BJ (cell line): ENCODE measurements at regions not wholly inside any gene's neighbourhood (a gene's known extent, or its start where the extent isn't known, plus 50 kb on each side); places are given as distances from the start of the nearest gene placed in this dataset.
A peak's percentile ranks its signal among the peaks of the same experiment; 100 is the strongest.

ENCODE experiments used
- CTCF ChIA-PET: fragments of 350-600 bp; formaldehyde crosslinking; extraction: SDS; loops from one replicate; lab custom pipeline; 2021; ENCODE audit warnings: antibody characterized with exemption, inconsistent platforms; lab: Yijun Ruan, JAX
- POLR2A ChIA-PET: fragments of 300-600 bp; sonication (Branson Sonifier 250); formaldehyde crosslinking; extraction: SDS; loops from one replicate; lab custom pipeline; 2021; ENCODE audit warnings: antibody characterized with exemption; lab: Charles Lee
- DNase-seq: peaks from one replicate; pipeline ENCODE4 v3.0.0-alpha.2; 2011; ENCODE audit warnings: low read depth
- H3K27me3 ChIP-seq: 2 replicates; pipeline ENCODE4 v1.6.0; 2011; ENCODE audit warnings: low read length; ENCODE audit not compliant: control insufficient read depth, insufficient read depth
- H3K36me3 ChIP-seq: 2 replicates; pipeline ENCODE4 v1.5.1; 2011; ENCODE audit warnings: low read length; ENCODE audit not compliant: control insufficient read depth, insufficient read depth
- H3K4me3 ChIP-seq: 2 replicates; pipeline ENCODE4 v1.5.1; 2011; ENCODE audit warnings: low read depth, mild to moderate bottlenecking, control low read depth, low read length
- CTCF ChIP-seq: IDR thresholded peaks from 2 replicates; pipeline ENCODE4 v1.5.1; 2011; ENCODE audit warnings: low read depth, mild to moderate bottlenecking, control low read depth, inconsistent platforms, low read length, moderate library complexity; ENCODE audit not compliant: insufficient read depth

- TF ChIP-seq CTCF, result no peak
- ChIA-PET POLR2A (no interaction called here), CTCF (interaction anchor here (1.3 kb wide), 1 partner anchor 8 kb away, joined by 3 read pairs; no protein-coding TSS in a partner anchor)
- Histone ChIP-seq H3K27me3 (no peaks in the 10 kb centered on the region), H3K4me3 (no peak overlapping the region), H3K36me3 (no peaks in the 10 kb centered on the region)
- DNase-seq, result no peak
These were observed 304.6 kb upstream of the DMRT1 start for GRCh38 chr9:536597-537511.

GRCh38 chr9:543478-543877 lies 298.0 kb upstream of the DMRT1 start:
- Histone ChIP-seq H3K4me3 (no peak overlapping the region), H3K36me3 (no peaks in the 10 kb centered on the region), H3K27me3 (no peaks in the 10 kb centered on the region)
- ChIA-PET CTCF (no interaction called here), POLR2A (no interaction called here)
- no peak for TF ChIP-seq CTCF
- DNase-seq, result no peak

- Histone ChIP-seq H3K36me3 (no peaks in the 10 kb centered on the region), H3K27me3 (no peaks in the 10 kb centered on the region), H3K4me3 (no peak overlapping the region)
- ChIA-PET POLR2A (no interaction called here), CTCF (interaction anchor here (0.8 kb wide), 1 partner anchor 162 kb away, joined by 3 read pairs; no protein-coding TSS in a partner anchor)
- no peak for TF ChIP-seq CTCF
- no peak for DNase-seq
These were observed 296.0 kb upstream of the DMRT1 start for GRCh38 chr9:545480-545879.

DNA sequence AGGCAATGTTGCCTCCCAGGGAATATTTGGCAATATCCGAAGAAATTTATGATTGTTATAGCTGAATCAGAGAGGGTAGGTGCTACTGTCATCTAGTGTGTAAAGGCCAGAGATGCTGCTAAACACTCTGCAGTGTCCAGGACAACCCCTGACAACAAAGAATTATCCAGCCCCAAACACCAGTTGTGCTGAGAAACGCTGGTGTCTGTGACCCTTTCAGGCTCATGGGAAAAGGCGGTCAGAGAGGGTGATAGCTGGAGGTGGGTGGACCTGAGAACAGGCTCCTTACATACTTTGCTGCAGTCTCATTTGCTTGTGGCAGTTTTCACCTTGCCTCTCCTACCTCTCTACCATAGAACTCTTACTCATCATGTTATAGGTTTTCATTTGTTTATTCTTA lies 295.3 kb upstream of the DMRT1 start:
- no peak for DNase-seq
- no peak overlapping the region for H3K4me3 ChIP-seq
- no peak for TF ChIP-seq CTCF
- H3K27me3 ChIP-seq, result no peaks in the 10 kb centered on the region
- CTCF ChIA-PET, result interaction anchor here (0.8 to 1.9 kb wide), 3 partner anchors 73 to 163 kb away, joined by 3 to 5 read pairs (median 3); no protein-coding TSS in a partner anchor
- H3K36me3 ChIP-seq, result no peaks in the 10 kb centered on the region
- POLR2A ChIA-PET, result no interaction called here

DNA sequence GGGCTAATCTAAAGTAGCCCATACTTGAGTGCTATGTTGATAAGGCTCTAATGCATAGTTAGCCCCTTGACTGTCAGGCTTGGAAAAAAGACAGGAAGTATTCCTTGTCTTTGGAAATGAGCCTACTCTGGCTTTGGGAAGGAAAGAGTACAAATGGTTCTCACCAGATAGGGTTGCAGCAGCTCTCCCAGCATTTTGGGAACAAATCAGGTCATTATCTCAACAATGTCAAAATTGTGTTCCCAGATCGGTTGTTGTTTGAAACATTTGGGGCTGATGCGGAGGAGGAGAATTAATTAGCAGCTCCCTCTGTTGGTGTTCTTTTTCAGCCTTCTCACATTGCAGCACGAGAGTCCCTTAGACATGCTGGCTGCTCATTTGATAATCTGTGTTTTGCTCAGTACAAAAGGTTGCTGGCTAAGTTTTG lies 294.7 kb upstream of the DMRT1 start:
- peak; percentile 18; the same call in 1 of the 2 replicates for TF ChIP-seq CTCF
- DNase-seq, result no peak
- CTCF ChIA-PET, result interaction anchor here (1.0 to 1.9 kb wide), 2 partner anchors 73 to 160 kb away, joined by 3 to 5 read pairs; no protein-coding TSS in a partner anchor
- Histone ChIP-seq H3K36me3 (no peaks in the 10 kb centered on the region), H3K27me3 (no peaks in the 10 kb centered on the region), H3K4me3 (no peak overlapping the region)
- POLR2A ChIA-PET, result no interaction called here
